CD4-positive, alpha-beta T cell treated with Interleukin-4 for 1 hour (primary cell): ENCODE measurements at regions not wholly inside any gene's neighbourhood (a gene's known extent, or its start where the extent isn't known, plus 50 kb on each side); places are given as distances from the start of the nearest gene placed in this dataset.

ENCODE experiments used
- DNase-seq, 2 donors: peaks; one replicate each; pipeline ENCODE4 v3.0.0-alpha.2; 2020 to 2022

- DNase-seq: no peak
Observed at GRCh38 chr1:105964879-105965278, 1091.6 kb upstream of the PRMT6 start.

GRCh38 chr1:105997516-105997915, 1059.0 kb upstream of the PRMT6 start:
- no peak for DNase-seq

GRCh38 chr1:106022312-106022902, 1034.1 kb upstream of the PRMT6 start:
- no peak for DNase-seq

GRCh38 chr1:106027871-106028270, 1028.6 kb upstream of the PRMT6 start:
- no peak for DNase-seq

GRCh38 chr1:106037526-106037925, 1018.9 kb upstream of the PRMT6 start:
- DNase-seq: no peak

GRCh38 chr1:106038260-106038659, 1018.2 kb upstream of the PRMT6 start:
- no peak for DNase-seq

GRCh38 chr1:106043971-106044370, 1012.5 kb upstream of the PRMT6 start:
- no peak for DNase-seq

- no peak for DNase-seq
Observed at GRCh38 chr1:106047210-106047609, 1009.3 kb upstream of the PRMT6 start.

- no peak for DNase-seq
Observed at GRCh38 chr1:106049595-106049994, 1006.9 kb upstream of the PRMT6 start.

GRCh38 chr1:106055855-106056254, 1000.6 kb upstream of the PRMT6 start:
- DNase-seq: no peak

GRCh38 chr1:106061586-106062495, 994.6 kb upstream of the PRMT6 start:
- no peak for DNase-seq

- no peak for DNase-seq
Observed at GRCh38 chr1:106063510-106063909, 993.0 kb upstream of the PRMT6 start.

GRCh38 chr1:106072909-106073600, 983.4 kb upstream of the PRMT6 start:
- no peak for DNase-seq

- no peak for DNase-seq
Observed at GRCh38 chr1:106080608-106081325, 975.7 kb upstream of the PRMT6 start.

- no peak for DNase-seq
Observed at GRCh38 chr1:106111044-106111443, 945.4 kb upstream of the PRMT6 start.

GRCh38 chr1:106113851-106114250, 942.6 kb upstream of the PRMT6 start:
- DNase-seq: no peak

GRCh38 chr1:106120789-106121188, 935.7 kb upstream of the PRMT6 start:
- DNase-seq: no peak

GRCh38 chr1:106121728-106122127, 934.7 kb upstream of the PRMT6 start:
- DNase-seq: no peak

GRCh38 chr1:106134561-106134960, 921.9 kb upstream of the PRMT6 start:
- no peak for DNase-seq

- no peak for DNase-seq
Observed at GRCh38 chr1:106173101-106173500, 883.4 kb upstream of the PRMT6 start.

- DNase-seq: no peak
Observed at GRCh38 chr1:106178791-106179190, 877.7 kb upstream of the PRMT6 start.

- no peak for DNase-seq
Observed at GRCh38 chr1:106181866-106182265, 874.6 kb upstream of the PRMT6 start.

GRCh38 chr1:106185089-106185488, 871.4 kb upstream of the PRMT6 start:
- no peak for DNase-seq
